ENCODE measurements at regions not wholly inside any gene's neighbourhood (a gene's known extent, or its start where the extent isn't known, plus 50 kb on each side); places are given as distances from the start of the nearest gene placed in this dataset.

DNA sequence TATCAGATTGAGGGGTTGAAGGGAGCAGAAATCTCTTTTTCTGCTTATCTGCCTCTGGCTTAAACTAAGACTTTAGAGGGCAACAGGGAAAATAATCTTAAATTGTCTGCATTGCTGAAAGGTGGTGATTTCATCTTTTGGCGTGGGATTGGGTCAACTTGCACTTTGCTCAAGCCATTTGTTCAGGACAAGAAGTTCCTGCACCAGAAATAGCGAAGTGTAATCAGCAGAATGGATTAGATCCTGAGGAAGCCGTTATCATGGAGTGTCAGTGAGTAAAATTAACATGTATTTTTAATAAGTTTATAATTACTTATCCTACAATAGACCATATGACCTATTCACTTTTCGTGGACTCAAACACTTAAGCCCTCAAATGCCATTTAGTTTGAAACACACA lies 249.3 kb downstream of the CD83 start:
- no peaks in the 10 kb centered on the region for H3K36me3 ChIP-seq (ENCODE audit: control insufficient read depth in 1 of 2, insufficient read depth in 2 of 2, low read length in 2 of 2)
- no peaks in the 10 kb centered on the region for H3K9me2 ChIP-seq (ENCODE audit: insufficient read depth)
- intact Hi-C loops (cut with micrococcal nuclease): no loop called here
- H3K27ac ChIP-seq (ENCODE audit: low read depth, low read length): no peak overlapping the region
- no peak overlapping the region for H3K9ac ChIP-seq (ENCODE audit: low read length)
- no peaks in the 10 kb centered on the region for H3K4me1 ChIP-seq (ENCODE audit: control insufficient read depth in 1 of 2, insufficient read depth in 2 of 2, low read length in 2 of 2)
- no peak for ATAC-seq
- no peak overlapping the region for H2AFZ ChIP-seq (ENCODE audit: low read depth, low read length, poor library complexity, severe bottlenecking)
- no peak for DNase-seq (ENCODE audit: low read depth, low spot score)
- H3K4me3 ChIP-seq (replicated peaks in 1 of 2; ENCODE audit: low read depth in 1 of 2, low read length in 2 of 2): no peak overlapping the region
- no peaks in the 10 kb centered on the region for H3K9me3 ChIP-seq (ENCODE audit: control insufficient read depth in 1 of 2, insufficient read depth in 1 of 2, low read depth in 1 of 2, low read length in 2 of 2)
- no peaks in the 10 kb centered on the region for H3K27me3 ChIP-seq (ENCODE audit: insufficient read depth, low read length)
- no TSS peak for BruUV-seq (replicated peaks)
- no peaks in the 10 kb centered on the region for H3K79me2 ChIP-seq (ENCODE audit: insufficient read depth, low read length)
- POLR2A ChIA-PET: no interaction called here
- no peaks in the 10 kb centered on the region for H4K20me1 ChIP-seq (ENCODE audit: insufficient read depth)
- CTCF ChIA-PET: no interaction called here
- RAD21 ChIA-PET (ENCODE audit: low non-redundant PET in 1 of 2, low total read pairs in 2 of 2, uncharacterized antibody in 2 of 2, unreplicated experiment in 2 of 2): no interaction called here
- TF ChIP-seq YY1 (IDR thresholded peaks at IDR 0.05; ENCODE audit: extremely low read depth, insufficient replicate concordance, low read depth, low read length) (no peak), CEBPB (IDR thresholded peaks at IDR 0.05; ENCODE audit: low read depth) (no peak), CBX3 (IDR thresholded peaks at IDR 0.05; ENCODE audit: low read depth) (no peak), ELF1 (IDR thresholded peaks at IDR 0.05; ENCODE audit: borderline replicate concordance, low read depth) (no peak), ZFX (IDR thresholded peaks at IDR 0.05) (no peak), SIN3A (IDR thresholded peaks at IDR 0.05; ENCODE audit: low read depth) (no peak), SRF (IDR thresholded peaks at IDR 0.05; ENCODE audit: low read depth) (no peak), JUND (IDR thresholded peaks at IDR 0.05) (no peak)
- TF ChIP-seq, protein P1, sequence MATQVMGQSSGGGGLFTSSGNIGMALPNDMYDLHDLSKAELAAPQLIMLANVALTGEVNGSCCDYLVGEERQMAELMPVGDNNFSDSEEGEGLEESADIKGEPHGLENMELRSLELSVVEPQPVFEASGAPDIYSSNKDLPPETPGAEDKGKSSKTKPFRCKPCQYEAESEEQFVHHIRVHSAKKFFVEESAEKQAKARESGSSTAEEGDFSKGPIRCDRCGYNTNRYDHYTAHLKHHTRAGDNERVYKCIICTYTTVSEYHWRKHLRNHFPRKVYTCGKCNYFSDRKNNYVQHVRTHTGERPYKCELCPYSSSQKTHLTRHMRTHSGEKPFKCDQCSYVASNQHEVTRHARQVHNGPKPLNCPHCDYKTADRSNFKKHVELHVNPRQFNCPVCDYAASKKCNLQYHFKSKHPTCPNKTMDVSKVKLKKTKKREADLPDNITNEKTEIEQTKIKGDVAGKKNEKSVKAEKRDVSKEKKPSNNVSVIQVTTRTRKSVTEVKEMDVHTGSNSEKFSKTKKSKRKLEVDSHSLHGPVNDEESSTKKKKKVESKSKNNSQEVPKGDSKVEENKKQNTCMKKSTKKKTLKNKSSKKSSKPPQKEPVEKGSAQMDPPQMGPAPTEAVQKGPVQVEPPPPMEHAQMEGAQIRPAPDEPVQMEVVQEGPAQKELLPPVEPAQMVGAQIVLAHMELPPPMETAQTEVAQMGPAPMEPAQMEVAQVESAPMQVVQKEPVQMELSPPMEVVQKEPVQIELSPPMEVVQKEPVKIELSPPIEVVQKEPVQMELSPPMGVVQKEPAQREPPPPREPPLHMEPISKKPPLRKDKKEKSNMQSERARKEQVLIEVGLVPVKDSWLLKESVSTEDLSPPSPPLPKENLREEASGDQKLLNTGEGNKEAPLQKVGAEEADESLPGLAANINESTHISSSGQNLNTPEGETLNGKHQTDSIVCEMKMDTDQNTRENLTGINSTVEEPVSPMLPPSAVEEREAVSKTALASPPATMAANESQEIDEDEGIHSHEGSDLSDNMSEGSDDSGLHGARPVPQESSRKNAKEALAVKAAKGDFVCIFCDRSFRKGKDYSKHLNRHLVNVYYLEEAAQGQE (IDR thresholded peaks at IDR 0.05; ENCODE audit: low read depth): no peak
- TF ChIP-seq, protein P2, sequence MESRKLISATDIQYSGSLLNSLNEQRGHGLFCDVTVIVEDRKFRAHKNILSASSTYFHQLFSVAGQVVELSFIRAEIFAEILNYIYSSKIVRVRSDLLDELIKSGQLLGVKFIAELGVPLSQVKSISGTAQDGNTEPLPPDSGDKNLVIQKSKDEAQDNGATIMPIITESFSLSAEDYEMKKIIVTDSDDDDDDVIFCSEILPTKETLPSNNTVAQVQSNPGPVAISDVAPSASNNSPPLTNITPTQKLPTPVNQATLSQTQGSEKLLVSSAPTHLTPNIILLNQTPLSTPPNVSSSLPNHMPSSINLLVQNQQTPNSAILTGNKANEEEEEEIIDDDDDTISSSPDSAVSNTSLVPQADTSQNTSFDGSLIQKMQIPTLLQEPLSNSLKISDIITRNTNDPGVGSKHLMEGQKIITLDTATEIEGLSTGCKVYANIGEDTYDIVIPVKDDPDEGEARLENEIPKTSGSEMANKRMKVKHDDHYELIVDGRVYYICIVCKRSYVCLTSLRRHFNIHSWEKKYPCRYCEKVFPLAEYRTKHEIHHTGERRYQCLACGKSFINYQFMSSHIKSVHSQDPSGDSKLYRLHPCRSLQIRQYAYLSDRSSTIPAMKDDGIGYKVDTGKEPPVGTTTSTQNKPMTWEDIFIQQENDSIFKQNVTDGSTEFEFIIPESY (IDR thresholded peaks at IDR 0.05; ENCODE audit: extremely low read depth, insufficient replicate concordance, low read length): no peak
- H3K4me2 ChIP-seq (ENCODE audit: low read length): no peak overlapping the region

Data from HCT116 (cell line).